ENCODE measurements at regions not wholly inside any gene's neighbourhood (a gene's known extent, or its start where the extent isn't known, plus 50 kb on each side); places are given as distances from the start of the nearest gene placed in this dataset.

- Histone ChIP-seq H3K4me3 (ENCODE audit: low read depth, low read length) (no peak overlapping the region), H3K36me3 (ENCODE audit: control insufficient read depth, insufficient read depth, low read length) (no peaks in the 10 kb centered on the region), H3K27me3 (ENCODE audit: control insufficient read depth, insufficient read depth, low read length) (no peaks in the 10 kb centered on the region)
- TF ChIP-seq CTCF (IDR thresholded peaks at IDR 0.05; ENCODE audit: insufficient read depth, low read length, poor library complexity, severe bottlenecking) = no peak
- no peak for DNase-seq (ENCODE audit: low read depth)
Observed at GRCh38 chr15:62897634-62898033, 144.9 kb upstream of the TPM1 start.

GRCh38 chr15:62899090-62899493 lies 143.5 kb upstream of the TPM1 start:
- no peak for TF ChIP-seq CTCF (IDR thresholded peaks at IDR 0.05; ENCODE audit: insufficient read depth, low read length, poor library complexity, severe bottlenecking)
- Histone ChIP-seq H3K36me3 (ENCODE audit: control insufficient read depth, insufficient read depth, low read length) (no peaks in the 10 kb centered on the region), H3K27me3 (ENCODE audit: control insufficient read depth, insufficient read depth, low read length) (no peaks in the 10 kb centered on the region), H3K4me3 (ENCODE audit: low read depth, low read length) (no peak overlapping the region)
- no peak for DNase-seq (ENCODE audit: low read depth)

GRCh38 chr15:62900071-62900802 lies 142.3 kb upstream of the TPM1 start:
- Histone ChIP-seq H3K36me3 (ENCODE audit: control insufficient read depth, insufficient read depth, low read length) (no peaks in the 10 kb centered on the region), H3K27me3 (ENCODE audit: control insufficient read depth, insufficient read depth, low read length) (no peaks in the 10 kb centered on the region), H3K4me3 (ENCODE audit: low read depth, low read length) (no peak overlapping the region)
- no peak for TF ChIP-seq CTCF (IDR thresholded peaks at IDR 0.05; ENCODE audit: insufficient read depth, low read length, poor library complexity, severe bottlenecking)
- no peak for DNase-seq (ENCODE audit: low read depth)

GRCh38 chr15:62901087-62901486 lies 141.5 kb upstream of the TPM1 start:
- no peaks in the 10 kb centered on the region for H3K36me3 ChIP-seq (ENCODE audit: control insufficient read depth, insufficient read depth, low read length)
- TF ChIP-seq CTCF (IDR thresholded peaks at IDR 0.05; ENCODE audit: insufficient read depth, low read length, poor library complexity, severe bottlenecking) = no peak

GRCh38 chr15:62901909-62902546 lies 140.5 kb upstream of the TPM1 start:
- no peak for DNase-seq (ENCODE audit: low read depth)
- TF ChIP-seq CTCF (IDR thresholded peaks at IDR 0.05; ENCODE audit: insufficient read depth, low read length, poor library complexity, severe bottlenecking) = no peak
- no peaks in the 10 kb centered on the region for H3K27me3 ChIP-seq (ENCODE audit: control insufficient read depth, insufficient read depth, low read length)
- no peak overlapping the region for H3K4me3 ChIP-seq (ENCODE audit: low read depth, low read length)
- H3K36me3 ChIP-seq (ENCODE audit: control insufficient read depth, insufficient read depth, low read length) = no peaks in the 10 kb centered on the region

More at GRCh38 chr15:62901087-62901486, 141.5 kb upstream of the TPM1 start:
- DNase-seq (ENCODE audit: low read depth) = no peak
- H3K27me3 ChIP-seq (ENCODE audit: control insufficient read depth, insufficient read depth, low read length) = no peaks in the 10 kb centered on the region
- no peak overlapping the region for H3K4me3 ChIP-seq (ENCODE audit: low read depth, low read length)

Measured in kidney epithelial cell (primary cell).